ENCODE measurements at regions not wholly inside any gene's neighbourhood (a gene's known extent, or its start where the extent isn't known, plus 50 kb on each side); places are given as distances from the start of the nearest gene placed in this dataset.

DNA sequence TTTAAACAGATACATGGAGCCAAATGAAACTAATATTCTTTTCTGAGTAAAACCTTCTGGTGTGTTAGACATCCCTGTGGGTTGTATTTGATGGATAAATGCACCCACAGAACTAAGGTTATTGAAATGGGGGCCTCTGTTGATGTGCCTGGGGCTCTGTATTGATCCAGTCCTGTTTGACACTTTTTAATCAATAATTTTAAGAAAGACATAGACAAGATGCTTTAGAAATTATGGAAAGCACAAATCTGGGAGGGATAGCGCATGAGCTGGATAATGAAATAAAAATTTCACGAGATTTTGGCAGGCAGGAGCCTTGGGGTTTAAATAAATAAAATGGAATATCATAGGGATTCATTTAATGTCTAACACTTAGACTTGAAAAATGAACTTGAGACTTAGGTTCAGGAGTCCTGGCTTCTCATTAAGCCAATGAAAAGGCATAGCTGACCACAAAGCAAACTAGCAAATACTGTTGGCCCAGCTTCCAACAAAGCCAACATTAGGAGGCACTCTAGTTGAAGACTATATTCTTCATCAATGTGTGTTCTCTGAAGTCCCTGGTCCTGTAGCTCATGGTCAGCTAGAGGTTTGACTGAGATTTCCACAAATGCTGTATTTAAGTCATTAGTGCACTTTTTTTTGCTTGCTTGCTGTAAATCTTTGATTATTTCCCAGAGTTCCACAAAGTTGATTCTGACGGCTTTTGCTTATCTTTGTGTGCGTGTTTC is 64.2 kb upstream of the SH3RF3 start:
- TF ChIP-seq, protein P1, sequence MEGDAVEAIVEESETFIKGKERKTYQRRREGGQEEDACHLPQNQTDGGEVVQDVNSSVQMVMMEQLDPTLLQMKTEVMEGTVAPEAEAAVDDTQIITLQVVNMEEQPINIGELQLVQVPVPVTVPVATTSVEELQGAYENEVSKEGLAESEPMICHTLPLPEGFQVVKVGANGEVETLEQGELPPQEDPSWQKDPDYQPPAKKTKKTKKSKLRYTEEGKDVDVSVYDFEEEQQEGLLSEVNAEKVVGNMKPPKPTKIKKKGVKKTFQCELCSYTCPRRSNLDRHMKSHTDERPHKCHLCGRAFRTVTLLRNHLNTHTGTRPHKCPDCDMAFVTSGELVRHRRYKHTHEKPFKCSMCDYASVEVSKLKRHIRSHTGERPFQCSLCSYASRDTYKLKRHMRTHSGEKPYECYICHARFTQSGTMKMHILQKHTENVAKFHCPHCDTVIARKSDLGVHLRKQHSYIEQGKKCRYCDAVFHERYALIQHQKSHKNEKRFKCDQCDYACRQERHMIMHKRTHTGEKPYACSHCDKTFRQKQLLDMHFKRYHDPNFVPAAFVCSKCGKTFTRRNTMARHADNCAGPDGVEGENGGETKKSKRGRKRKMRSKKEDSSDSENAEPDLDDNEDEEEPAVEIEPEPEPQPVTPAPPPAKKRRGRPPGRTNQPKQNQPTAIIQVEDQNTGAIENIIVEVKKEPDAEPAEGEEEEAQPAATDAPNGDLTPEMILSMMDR (IDR thresholded peaks at IDR 0.05) = peak in 1 of 6 experiments; percentile 31
- no peak for TF ChIP-seq POLR2A (IDR thresholded peaks at IDR 0.05)

Data from Peyer's patch (tissue), 4 donors.